ENCODE measurements at regions not wholly inside any gene's neighbourhood (a gene's known extent, or its start where the extent isn't known, plus 50 kb on each side); places are given as distances from the start of the nearest gene placed in this dataset.
"Not testable (repeated sequence)": the region's sequence is repeated elsewhere in the genome, so short reads cannot be mapped to it uniquely, and the experiment has no call there.

DNA sequence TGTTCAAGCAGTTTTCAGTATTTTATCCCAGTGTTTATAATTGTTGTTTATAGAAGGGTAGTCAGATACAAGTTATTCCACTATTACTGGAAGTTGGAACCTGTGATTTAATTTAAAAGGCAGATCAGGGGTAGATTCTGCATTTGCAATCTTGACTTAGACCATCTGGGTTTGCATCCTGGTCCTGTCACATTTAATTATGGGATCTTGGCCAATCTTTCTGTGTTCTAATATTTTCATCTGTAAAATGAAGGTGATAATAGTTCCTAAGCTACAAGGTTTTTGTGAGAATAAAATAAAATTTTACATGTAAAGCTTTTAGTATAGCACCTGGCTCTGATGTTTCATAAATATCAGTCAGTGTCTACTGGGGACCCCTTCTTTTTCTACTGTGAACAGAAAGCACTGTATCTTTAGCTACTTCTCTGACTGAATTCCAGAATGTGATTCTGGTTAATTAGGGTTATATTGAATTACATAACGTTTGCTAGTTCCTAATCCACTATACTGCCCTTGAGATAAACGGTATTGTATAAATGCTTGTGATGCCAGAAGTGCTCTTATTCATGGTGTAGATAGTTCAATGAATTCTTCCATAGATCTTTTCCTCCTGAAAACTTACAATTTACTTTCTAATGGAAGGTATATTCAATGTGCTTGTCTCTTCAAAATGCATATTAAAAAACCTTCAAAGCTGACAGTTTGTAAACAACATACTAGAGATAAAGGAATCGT is 131.0 kb downstream of the KCNK1 start:
- no peaks in the 10 kb centered on the region for H3K27me3 ChIP-seq (ENCODE audit: insufficient read depth, insufficient read length)
- H3K9ac ChIP-seq (ENCODE audit: insufficient read length, low read depth), result no peak overlapping the region
- H3K9me3 ChIP-seq (ENCODE audit: insufficient read depth, low read length), result no peaks in the 10 kb centered on the region
- H3K36me3 ChIP-seq (ENCODE audit: insufficient read depth, insufficient read length, low read length), result no peaks in the 10 kb centered on the region
- DNase-seq (ENCODE audit: low read depth, low spot score), result no peak
- H3K4me1 ChIP-seq (ENCODE audit: insufficient read depth, insufficient read length), result no peaks in the 10 kb centered on the region
- no peak overlapping the region for H3K4me3 ChIP-seq (ENCODE audit: insufficient read length, low read depth)
- TF ChIP-seq SUZ12 (IDR thresholded peaks at IDR 0.05; ENCODE audit: extremely low read depth, insufficient read depth, insufficient read length) (no peak), YY1 (IDR thresholded peaks at IDR 0.05; ENCODE audit: insufficient read depth, insufficient read length) (no peak), ZNF274 (IDR thresholded peaks at IDR 0.05; ENCODE audit: low read depth, low read length) (no peak)

DNA sequence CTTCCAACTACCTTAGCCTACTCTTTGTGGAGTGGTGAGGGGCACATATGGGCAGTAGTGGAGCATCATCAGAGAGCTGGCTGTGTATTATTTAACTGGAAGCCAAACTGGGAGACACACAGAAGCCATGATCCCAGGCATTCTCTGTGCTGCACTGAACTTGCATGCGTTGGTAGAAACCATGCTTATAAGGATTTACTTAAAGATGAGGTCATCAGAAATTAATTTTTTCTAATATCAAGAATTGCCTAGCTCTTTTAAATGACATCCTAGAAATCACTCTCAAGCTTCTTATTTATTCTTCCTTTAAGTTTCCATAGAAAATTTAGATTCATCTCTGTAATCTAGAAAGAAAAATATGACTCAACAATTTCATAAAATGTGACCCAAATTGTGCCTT is 136.2 kb downstream of the KCNK1 start:
- no peaks in the 10 kb centered on the region for H3K4me1 ChIP-seq (ENCODE audit: insufficient read depth, insufficient read length)
- H3K27me3 ChIP-seq (ENCODE audit: insufficient read depth, insufficient read length), result no peaks in the 10 kb centered on the region
- TF ChIP-seq SUZ12 (IDR thresholded peaks at IDR 0.05; ENCODE audit: extremely low read depth, insufficient read depth, insufficient read length) (no peak), ZNF274 (IDR thresholded peaks at IDR 0.05; ENCODE audit: low read depth, low read length) (no peak), YY1 (IDR thresholded peaks at IDR 0.05; ENCODE audit: insufficient read depth, insufficient read length) (no peak)
- H3K9me3 ChIP-seq (ENCODE audit: insufficient read depth, low read length), result 0 out of 2 replicates have a peak, but pooled peaks cover 9% of the 10 kb centered on the region
- H3K4me3 ChIP-seq (ENCODE audit: insufficient read length, low read depth), result no peak overlapping the region
- H3K36me3 ChIP-seq (ENCODE audit: insufficient read depth, insufficient read length, low read length), result no peaks in the 10 kb centered on the region
- H3K9ac ChIP-seq (ENCODE audit: insufficient read length, low read depth), result no peak overlapping the region
- no peak for DNase-seq (ENCODE audit: low read depth, low spot score)

DNA sequence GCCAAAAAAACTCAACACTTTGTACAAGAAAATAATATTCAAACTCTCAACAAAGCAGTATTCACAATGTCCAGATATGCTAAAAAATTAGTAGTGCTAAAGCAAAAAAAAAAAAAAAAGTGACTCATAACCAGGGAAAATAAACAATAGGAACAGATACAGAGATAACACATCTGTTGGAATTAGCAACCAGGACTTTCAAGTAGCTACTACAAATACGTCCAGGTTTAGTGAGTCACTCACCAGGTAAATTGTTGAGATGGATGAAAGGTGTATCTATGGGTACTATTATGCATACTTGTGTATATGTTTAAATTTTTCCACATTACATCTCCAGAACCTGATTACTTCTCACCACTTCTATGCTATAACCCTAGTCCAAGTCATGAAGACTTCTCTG is 144.8 kb upstream of the SLC35F3 start:
- Histone ChIP-seq H3K27me3 (ENCODE audit: insufficient read depth, insufficient read length) (no peaks in the 10 kb centered on the region), H3K4me3 (ENCODE audit: insufficient read length, low read depth) (no peak overlapping the region), H3K4me1 (ENCODE audit: insufficient read depth, insufficient read length) (no peaks in the 10 kb centered on the region), H3K9ac (ENCODE audit: insufficient read length, low read depth) (no peak overlapping the region), H3K36me3 (ENCODE audit: insufficient read depth, insufficient read length, low read length) (no peaks in the 10 kb centered on the region), H3K9me3 (ENCODE audit: insufficient read depth, low read length) (no peaks in the 10 kb centered on the region)
- no peak for DNase-seq (ENCODE audit: low read depth, low spot score)
- TF ChIP-seq SUZ12 (IDR thresholded peaks at IDR 0.05; ENCODE audit: extremely low read depth, insufficient read depth, insufficient read length) (no peak), YY1 (IDR thresholded peaks at IDR 0.05; ENCODE audit: insufficient read depth, insufficient read length) (no peak), ZNF274 (IDR thresholded peaks at IDR 0.05; ENCODE audit: low read depth, low read length) (no peak)

DNA sequence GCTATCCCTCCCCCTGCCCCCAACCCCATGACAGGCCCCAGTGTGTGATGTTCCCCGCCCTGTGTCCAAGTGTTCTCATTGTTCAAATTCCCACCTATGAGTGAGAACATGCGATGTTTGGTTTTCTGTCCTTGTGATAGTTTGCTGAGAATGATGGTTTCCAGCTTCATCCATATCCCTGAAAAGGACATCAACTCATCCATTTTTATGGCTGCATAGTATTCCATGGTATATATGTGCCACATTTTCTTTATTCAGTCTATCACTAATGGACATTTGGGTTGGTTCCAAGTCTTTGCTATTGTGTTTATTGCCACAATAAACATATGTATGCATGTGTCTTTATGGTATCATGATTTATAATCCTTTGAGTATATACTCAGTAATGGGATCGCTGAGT is 140.2 kb upstream of the SLC35F3 start:
- H3K9me3 ChIP-seq (ENCODE audit: insufficient read depth, low read length); H3K4me3 ChIP-seq (ENCODE audit: insufficient read length, low read depth); DNase-seq (ENCODE audit: low read depth, low spot score); H3K27me3 ChIP-seq (ENCODE audit: insufficient read depth, insufficient read length); H3K9ac ChIP-seq (ENCODE audit: insufficient read length, low read depth); H3K36me3 ChIP-seq (ENCODE audit: insufficient read depth, insufficient read length, low read length); H3K4me1 ChIP-seq (ENCODE audit: insufficient read depth, insufficient read length): not testable (repeated sequence)

DNA sequence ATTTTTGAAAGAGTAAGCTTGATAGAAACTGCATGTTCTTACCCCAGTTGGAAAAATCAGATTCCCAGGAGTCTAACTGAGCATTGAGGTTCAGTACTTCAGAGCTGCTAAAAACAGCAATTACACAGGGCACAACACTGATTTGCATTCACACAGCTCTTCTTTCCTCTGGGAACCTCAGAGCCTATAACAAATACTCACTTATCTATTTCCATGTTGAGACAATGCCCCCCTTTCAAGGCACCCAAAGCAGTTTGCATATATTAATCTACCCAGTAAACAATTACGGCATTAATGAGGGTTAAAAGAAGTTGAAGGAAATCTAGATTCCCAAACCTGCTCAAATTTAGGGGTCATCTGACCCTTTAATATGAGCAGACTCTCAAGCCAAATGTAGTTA is 126.9 kb upstream of the SLC35F3 start:
- no peak for TF ChIP-seq ZNF274 (IDR thresholded peaks at IDR 0.05; ENCODE audit: low read depth, low read length)

DNA sequence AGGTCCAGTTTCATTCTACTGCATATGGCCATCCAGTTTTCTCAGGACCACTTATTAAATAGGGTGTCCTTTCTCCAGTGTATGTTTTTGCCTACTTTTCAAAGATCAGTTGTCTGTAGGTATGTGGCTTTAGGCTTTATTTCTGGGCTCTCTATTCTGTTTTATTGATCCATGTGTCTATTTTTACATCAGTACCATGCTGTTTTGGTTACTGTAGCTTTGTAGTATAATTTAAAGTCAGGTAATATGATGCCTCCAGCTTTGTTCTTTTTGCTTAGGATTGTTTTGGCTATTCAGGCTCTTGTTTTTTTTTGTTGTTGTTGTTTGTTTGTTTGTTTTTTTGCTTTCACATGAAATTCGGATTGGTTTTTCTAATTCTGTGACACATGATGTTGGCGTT is 124.4 kb upstream of the SLC35F3 start:
- no peak overlapping the region for H3K4me3 ChIP-seq (ENCODE audit: insufficient read length, low read depth)
- no peak for DNase-seq (ENCODE audit: low read depth, low spot score)
- no peaks in the 10 kb centered on the region for H3K36me3 ChIP-seq (ENCODE audit: insufficient read depth, insufficient read length, low read length)
- no peak overlapping the region for H3K9ac ChIP-seq (ENCODE audit: insufficient read length, low read depth)
- no peak for TF ChIP-seq SUZ12 (IDR thresholded peaks at IDR 0.05; ENCODE audit: extremely low read depth, insufficient read depth, insufficient read length)
- no peak for TF ChIP-seq ZNF274 (IDR thresholded peaks at IDR 0.05; ENCODE audit: low read depth, low read length)
- TF ChIP-seq YY1 (IDR thresholded peaks at IDR 0.05; ENCODE audit: insufficient read depth, insufficient read length), result no peak
- no peaks in the 10 kb centered on the region for H3K4me1 ChIP-seq (ENCODE audit: insufficient read depth, insufficient read length)
- no peaks in the 10 kb centered on the region for H3K27me3 ChIP-seq (ENCODE audit: insufficient read depth, insufficient read length)
- H3K9me3 ChIP-seq (ENCODE audit: insufficient read depth, low read length), result peaks cover 9% of the 10 kb centered on the region; the same call in 1 of the 2 replicates

More for the DNA sequence above, 126.9 kb upstream of the SLC35F3 start:
- no peaks in the 10 kb centered on the region for H3K4me1 ChIP-seq (ENCODE audit: insufficient read depth, insufficient read length)
- H3K9ac ChIP-seq (ENCODE audit: insufficient read length, low read depth), result no peak overlapping the region
- no peak overlapping the region for H3K4me3 ChIP-seq (ENCODE audit: insufficient read length, low read depth)
- H3K36me3 ChIP-seq (ENCODE audit: insufficient read depth, insufficient read length, low read length), result no peaks in the 10 kb centered on the region
- H3K27me3 ChIP-seq (ENCODE audit: insufficient read depth, insufficient read length), result no peaks in the 10 kb centered on the region
- DNase-seq (ENCODE audit: low read depth, low spot score), result no peak
- peaks cover 9% of the 10 kb centered on the region; the same call in 1 of the 2 replicates for H3K9me3 ChIP-seq (ENCODE audit: insufficient read depth, low read length)

DNA sequence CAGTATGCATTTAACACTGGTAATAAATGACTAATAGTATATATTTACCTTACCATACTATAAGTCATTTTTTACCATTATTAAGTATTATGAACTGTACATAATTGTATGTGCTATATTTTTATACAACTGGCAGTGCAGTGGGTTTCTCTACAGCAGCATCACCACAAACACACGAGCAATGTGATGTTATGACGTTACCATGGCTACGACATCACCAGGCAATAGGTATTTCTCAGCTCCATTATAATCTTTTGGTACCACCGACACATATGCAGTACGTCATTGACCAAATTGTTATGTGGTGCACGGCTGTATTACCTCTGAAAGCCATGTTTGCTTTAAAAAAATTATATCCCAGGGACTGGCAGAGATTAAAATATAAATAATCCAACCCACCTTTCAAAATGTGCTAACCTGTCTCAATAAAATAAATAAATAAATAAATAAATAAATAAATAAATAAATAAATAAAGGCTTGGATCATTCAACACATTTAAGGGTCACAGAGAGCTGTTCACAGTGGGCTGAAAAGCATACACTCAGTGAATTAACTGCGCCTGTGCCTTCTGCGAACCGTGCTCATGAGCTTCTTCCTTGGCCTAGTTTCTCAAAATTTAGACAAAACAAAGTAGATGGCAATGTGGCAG is 121.4 kb upstream of the SLC35F3 start:
- H3K36me3 ChIP-seq (ENCODE audit: insufficient read depth, insufficient read length, low read length), result no peaks in the 10 kb centered on the region
- no peak for DNase-seq (ENCODE audit: low read depth, low spot score)
- peaks cover 9% of the 10 kb centered on the region; the same call in 1 of the 2 replicates for H3K9me3 ChIP-seq (ENCODE audit: insufficient read depth, low read length)
- H3K4me1 ChIP-seq (ENCODE audit: insufficient read depth, insufficient read length), result no peaks in the 10 kb centered on the region
- H3K4me3 ChIP-seq (ENCODE audit: insufficient read length, low read depth), result no peak overlapping the region
- H3K27me3 ChIP-seq (ENCODE audit: insufficient read depth, insufficient read length), result no peaks in the 10 kb centered on the region
- TF ChIP-seq ZNF274 (IDR thresholded peaks at IDR 0.05; ENCODE audit: low read depth, low read length) (no peak), YY1 (IDR thresholded peaks at IDR 0.05; ENCODE audit: insufficient read depth, insufficient read length) (no peak), SUZ12 (IDR thresholded peaks at IDR 0.05; ENCODE audit: extremely low read depth, insufficient read depth, insufficient read length) (no peak)
- no peak overlapping the region for H3K9ac ChIP-seq (ENCODE audit: insufficient read length, low read depth)
